Uterus (tissue), 2 donors: ENCODE measurements at regions not wholly inside any gene's neighbourhood (a gene's known extent, or its start where the extent isn't known, plus 50 kb on each side); places are given as distances from the start of the nearest gene placed in this dataset.
"Not testable (repeated sequence)": the region's sequence is repeated elsewhere in the genome, so short reads cannot be mapped to it uniquely, and the experiment has no call there.

Experiments
- CTCF ChIP-seq, 4 experiments: fragments of 200-600 bp in 2 of 4; fragments of 450-650 bp in 2 of 4; sonication (generic) in 2 of 4; IDR thresholded peaks; one replicate each; pipeline ENCODE4 v1.5.1; 2016 to 2019; ENCODE audit warnings: antibody characterized with exemption in 4 of 4, mild to moderate bottlenecking in 2 of 4, moderate library complexity in 1 of 4
- POLR2A ChIP-seq, 2 donors: fragments of 450-650 bp; IDR thresholded peaks; one replicate each; pipeline ENCODE4 v1.6.1; 2016; ENCODE audit warnings: antibody characterized with exemption in 2 of 2, mild to moderate bottlenecking in 1 of 2, moderate library complexity in 1 of 2

- not testable (repeated sequence) for TF ChIP-seq CTCF, POLR2A (IDR thresholded peaks at IDR 0.05)
These were observed 138.5 kb upstream of the MAN2A1 start for GRCh38 chr5:109551234-109551633.
